HG03432 (cell line): ENCODE measurements at regions not wholly inside any gene's neighbourhood (a gene's known extent, or its start where the extent isn't known, plus 50 kb on each side); places are given as distances from the start of the nearest gene placed in this dataset.
"Not testable (repeated sequence)": the region's sequence is repeated elsewhere in the genome, so short reads cannot be mapped to it uniquely, and the experiment has no call there.

Experiments used
- ATAC-seq: cut with Tn5 transposase; IDR thresholded peaks from one replicate; pipeline ENCODE4 v1.9.1; 2021; ENCODE audit warnings: mild to moderate bottlenecking, moderate library complexity; ENCODE audit not compliant: unreplicated experiment

- no peak for ATAC-seq
Observed at GRCh38 chr20:57983082-57983481, 245.4 kb downstream of the ANKRD60 start.

DNA sequence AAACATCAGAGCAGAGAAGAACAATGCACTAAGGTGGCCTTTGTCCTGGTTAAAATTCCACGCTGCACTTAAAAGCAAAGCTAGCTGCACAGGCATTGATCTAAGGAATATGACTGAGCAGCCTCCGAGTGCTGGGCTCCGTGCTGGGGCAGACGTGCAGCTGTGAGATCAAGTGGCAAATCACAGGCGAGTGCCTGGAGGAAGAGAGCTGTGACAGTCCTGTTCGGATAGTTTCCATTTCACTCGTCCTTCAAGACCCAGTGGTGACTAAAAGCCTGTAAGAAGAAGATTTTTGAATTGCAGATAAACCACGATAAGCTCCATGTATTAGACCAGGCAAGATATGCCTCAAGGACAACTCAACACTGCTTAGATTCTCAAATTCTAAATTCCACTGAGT, 247.9 kb downstream of the ANKRD60 start:
- no peak for ATAC-seq

GRCh38 chr20:57977569-57977968, 250.9 kb downstream of the ANKRD60 start:
- no peak for ATAC-seq

DNA sequence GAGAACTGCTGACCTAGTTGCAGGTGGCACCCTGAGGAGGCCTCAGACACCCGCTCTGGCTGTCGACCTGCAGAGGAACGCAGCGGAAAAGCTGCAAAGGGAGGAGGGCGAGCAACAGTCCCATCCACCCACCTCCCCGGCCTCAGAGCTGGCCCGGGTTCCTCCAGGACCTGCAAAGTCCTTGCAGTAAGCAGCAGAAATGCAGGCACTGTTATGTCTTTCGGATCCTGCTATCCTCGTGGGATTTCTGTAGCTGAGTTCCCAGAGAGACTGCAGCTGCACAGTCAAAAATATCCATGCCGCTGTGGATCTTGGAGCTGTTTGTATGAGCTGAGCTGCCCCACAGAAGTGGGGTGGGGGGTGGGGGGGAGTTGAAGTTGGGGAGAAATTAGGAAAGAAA, 251.3 kb downstream of the ANKRD60 start:
- no peak for ATAC-seq

DNA sequence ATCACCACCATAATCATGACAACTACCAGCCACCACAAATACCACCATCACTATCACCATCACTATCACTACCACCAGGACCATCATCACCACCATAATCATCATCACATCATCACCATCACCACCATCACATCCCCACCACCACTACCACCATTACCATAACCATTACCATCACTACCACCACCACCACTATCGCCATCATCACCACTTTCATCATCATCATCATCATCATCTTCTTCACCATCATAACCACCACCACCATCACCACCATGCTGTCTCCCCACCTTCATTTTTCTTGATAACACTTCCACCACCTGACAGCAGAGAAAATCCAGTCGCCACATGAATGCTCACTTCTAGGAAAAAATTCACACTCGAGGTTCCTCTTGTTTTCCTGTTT, 253.6 kb downstream of the ANKRD60 start:
- no peak for ATAC-seq

DNA sequence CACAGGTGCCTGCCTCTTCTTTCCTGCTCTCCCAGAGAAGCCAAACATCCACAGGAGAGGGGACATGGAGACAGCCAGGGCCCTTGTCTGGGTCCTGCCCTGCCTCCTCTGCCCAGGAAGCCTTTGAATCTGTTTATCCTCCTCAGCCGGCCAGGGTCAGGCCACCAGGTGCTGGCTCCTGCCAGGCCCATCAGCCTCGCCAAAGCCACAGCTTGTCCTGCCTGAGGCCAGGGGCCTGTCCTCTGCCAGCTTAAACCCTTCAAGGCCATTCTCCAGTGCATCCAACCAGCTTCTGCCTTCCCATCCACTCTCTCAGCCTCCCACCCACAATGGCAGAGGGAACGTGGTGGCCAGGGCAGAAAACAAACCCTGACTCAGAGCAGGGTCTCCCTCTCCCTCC, 254.6 kb downstream of the ANKRD60 start:
- no peak for ATAC-seq

GRCh38 chr20:57971583-57971982, 256.9 kb downstream of the ANKRD60 start:
- ATAC-seq = not testable (repeated sequence)

DNA sequence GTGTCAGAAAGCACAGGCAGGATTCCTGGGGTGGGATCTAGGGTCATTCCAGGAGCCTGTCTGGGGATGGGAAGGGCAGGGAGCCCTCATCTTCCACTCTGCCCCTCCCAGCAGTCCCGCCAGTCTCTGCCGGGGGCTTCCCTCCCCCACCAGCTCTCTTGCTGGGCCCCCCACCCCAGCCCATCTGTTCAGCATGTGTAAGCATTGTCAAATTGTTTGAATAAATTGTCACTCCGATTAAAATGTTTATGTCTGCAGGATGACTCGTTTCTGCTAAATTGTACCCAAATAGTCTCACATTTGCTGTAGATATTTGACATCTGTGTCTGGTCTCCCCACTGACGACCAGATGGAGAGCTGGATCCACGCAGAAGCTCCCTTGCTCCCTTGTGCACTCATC, 257.6 kb downstream of the ANKRD60 start:
- ATAC-seq = no peak

GRCh38 chr20:57970116-57970515, 258.3 kb downstream of the ANKRD60 start:
- ATAC-seq = no peak

DNA sequence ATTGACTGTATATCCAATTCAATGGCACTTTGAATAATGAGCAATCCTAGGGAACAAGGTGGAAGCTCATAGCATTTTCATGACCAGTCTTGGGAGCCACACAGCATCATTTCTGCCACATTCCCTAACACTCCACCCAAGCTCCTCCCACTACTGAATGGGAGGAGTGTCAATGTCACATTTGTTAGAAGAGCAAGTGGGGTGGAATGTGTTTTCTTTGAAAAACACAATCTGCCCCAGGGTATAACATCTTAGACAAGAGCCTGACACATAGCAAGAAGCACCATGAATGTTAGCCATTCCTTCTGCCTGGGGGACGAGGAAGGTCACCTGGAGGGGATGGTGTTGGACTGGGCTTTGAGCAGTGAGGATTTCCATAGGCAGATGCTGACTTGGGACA, 258.3 kb upstream of the PMEPA1 start:
- ATAC-seq = no peak

DNA sequence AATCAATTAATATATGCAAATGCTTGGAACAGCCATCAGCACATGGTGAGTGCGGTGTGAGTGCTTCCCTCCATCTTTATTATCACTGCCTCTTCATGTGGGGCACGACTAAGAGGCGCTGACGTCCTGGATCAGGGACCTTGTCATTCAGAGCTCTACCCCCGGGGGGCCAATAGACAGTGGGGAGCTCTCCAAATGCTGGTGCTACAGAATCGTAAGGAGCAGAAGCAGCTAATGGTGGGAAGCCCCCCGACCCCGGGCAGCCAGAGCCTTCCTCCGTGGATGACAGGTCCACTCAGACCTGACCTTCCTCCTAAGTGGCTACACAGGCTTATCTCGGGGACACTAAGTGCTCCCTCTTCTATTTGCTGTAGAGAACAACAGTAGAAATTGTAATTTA, 257.5 kb upstream of the PMEPA1 start:
- ATAC-seq = no peak

DNA sequence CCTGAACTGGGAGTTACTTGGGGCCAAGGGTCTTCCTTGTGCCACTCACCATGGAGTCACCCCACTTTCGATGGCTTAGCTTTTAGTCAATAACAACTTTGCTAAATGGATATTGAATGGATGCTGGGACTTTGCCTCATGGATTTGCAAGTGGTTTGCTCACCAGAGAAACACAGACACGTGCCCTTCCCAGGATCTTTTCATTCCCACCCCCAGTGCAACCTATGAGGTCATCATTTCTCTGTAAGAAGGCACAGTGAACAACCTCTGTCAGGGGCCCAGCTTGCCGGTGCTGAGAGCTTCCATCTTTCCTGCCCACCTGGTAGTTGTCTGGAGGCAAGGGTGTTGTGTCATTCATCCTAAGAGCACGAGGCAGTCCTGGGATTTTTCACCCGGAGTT, 256.8 kb upstream of the PMEPA1 start:
- no peak for ATAC-seq

DNA sequence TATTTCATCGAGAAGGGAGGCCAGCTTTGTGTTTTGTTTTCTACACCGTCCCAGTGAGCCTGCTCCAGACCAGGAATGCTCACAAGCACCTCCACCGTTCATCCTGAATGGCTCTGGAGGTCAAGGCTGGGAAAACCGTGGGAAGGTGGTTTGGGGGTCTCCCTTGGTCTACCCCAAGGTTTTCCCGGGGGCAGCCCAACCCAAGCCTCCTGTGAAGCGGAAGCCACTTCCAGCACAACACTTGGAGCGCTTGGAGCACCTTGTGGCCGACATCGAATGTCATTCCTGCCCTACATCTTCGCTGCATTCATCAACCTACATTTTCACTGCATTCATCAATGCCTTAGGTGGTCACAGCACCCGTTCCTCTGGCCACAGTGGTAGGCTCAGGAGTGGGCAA, 255.6 kb upstream of the PMEPA1 start:
- no peak for ATAC-seq

GRCh38 chr20:57964011-57964862, 254.4 kb upstream of the PMEPA1 start:
- ATAC-seq = no peak

GRCh38 chr20:57960803-57961575, 251.2 kb upstream of the PMEPA1 start:
- no peak for ATAC-seq

- no peak for ATAC-seq
Observed at GRCh38 chr20:57959589-57959988, 249.8 kb upstream of the PMEPA1 start.

DNA sequence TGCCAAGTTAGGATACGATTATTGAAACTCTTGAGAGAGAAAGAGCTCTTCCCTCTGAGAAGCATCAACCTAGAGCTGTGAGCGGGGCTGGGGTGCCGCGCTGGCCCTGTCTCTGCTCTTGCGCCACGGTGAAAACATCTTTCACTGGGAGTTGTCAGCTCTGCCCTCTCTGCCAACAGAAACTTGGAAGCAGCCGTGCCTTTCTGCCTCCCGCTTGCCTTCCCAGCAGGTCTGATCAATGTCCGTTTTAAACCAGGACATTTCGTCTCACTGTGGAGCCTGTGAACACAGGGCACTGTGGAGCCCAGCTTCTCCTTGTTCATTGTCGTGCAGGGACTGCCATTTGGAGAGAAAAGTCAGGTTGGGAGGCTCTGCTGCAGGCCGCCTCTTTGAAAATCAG, 249.2 kb upstream of the PMEPA1 start:
- ATAC-seq = no peak

GRCh38 chr20:57958050-57958420, 248.2 kb upstream of the PMEPA1 start:
- no peak for ATAC-seq

- ATAC-seq = no peak
Observed at GRCh38 chr20:57957411-57958049, 247.7 kb upstream of the PMEPA1 start.

GRCh38 chr20:57953638-57954037, 243.8 kb upstream of the PMEPA1 start:
- ATAC-seq = no peak

- no peak for ATAC-seq
Observed at GRCh38 chr20:57952136-57952535, 242.3 kb upstream of the PMEPA1 start.

DNA sequence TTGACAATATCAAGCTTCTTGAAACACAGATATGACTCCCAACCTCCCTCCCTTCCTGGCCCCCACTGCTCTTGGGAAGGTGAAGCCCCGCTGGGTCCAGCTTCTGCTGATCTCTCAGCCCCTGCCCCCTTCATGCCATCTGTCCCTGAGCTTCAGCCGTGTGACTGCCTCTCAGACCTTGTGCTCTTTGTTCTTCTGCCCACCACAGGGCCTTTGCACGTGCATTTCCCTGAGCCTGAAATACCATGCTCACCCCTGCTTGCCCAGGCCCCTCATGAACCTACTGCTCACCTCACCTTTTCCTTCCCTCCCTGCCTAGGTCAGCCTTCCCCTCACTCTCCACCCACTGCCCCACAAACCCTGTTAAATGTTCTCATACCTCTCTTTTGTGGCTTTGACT, 241.7 kb upstream of the PMEPA1 start:
- ATAC-seq = no peak
